GM12878 (cell line): ENCODE measurements at regions not wholly inside any gene's neighbourhood (a gene's known extent, or its start where the extent isn't known, plus 50 kb on each side); places are given as distances from the start of the nearest gene placed in this dataset.

Source experiments
- ATAC-seq: fragments of 200-7000 bp; cut with Tn5 transposase; 3 replicates; pipeline ENCODE4 v1.9.1; 2020; ENCODE audit warnings: mild to moderate bottlenecking, moderate library complexity
- BruUV-seq: library from RNA; stranded (reverse); fragments of 400-500 nt; replicated peaks from 2 replicates; lab custom pipeline; 2021; lab: Mats Ljungman, UMichigan
- CTCF ChIA-PET: fragments of 300-600 bp; sonication (Branson Sonifier 250); formaldehyde crosslinking; extraction: SDS; loops from one replicate; lab custom pipeline; 2021; ENCODE audit warnings: inconsistent platforms; lab: Yijun Ruan, JAX
- POLR2A ChIA-PET: fragments of 350-600 bp; formaldehyde crosslinking; extraction: SDS; loops from one replicate; lab custom pipeline; 2021; ENCODE audit warnings: inconsistent platforms; lab: Charles Lee
- RAD21 ChIA-PET: fragments of 300-600 bp; sonication (Branson Sonifier 250); formaldehyde crosslinking; loops from one replicate; lab custom pipeline; 2023; ENCODE audit warnings: antibody characterized with exemption; ENCODE audit not compliant: unreplicated experiment; lab: Charles Lee
- SMC1A ChIA-PET: fragments of 300-600 bp; sonication (Branson Sonifier 250); formaldehyde crosslinking; loops from one replicate; lab custom pipeline; 2023; ENCODE audit not compliant: unreplicated experiment, uncharacterized antibody; lab: Charles Lee
- DNase-seq: peaks from one replicate; pipeline ENCODE4 v3.0.0-alpha.2; 2011; ENCODE audit warnings: low read depth, low spot score
- FAIRE-seq: peaks from 3 replicates; lab custom pipeline; 2011; peaks lifted over from hg19 to GRCh38; lab: Jason Lieb, UNC
- H2AFZ ChIP-seq: 2 replicates; pipeline ENCODE4 v1.6.0; 2011; ENCODE audit warnings: low read depth, low read length, control low read depth; ENCODE audit not compliant: control insufficient read depth
- H3K27ac ChIP-seq: 2 replicates; pipeline ENCODE4 v1.5.1; 2011; ENCODE audit warnings: control low read depth; ENCODE audit not compliant: control insufficient read depth, insufficient read depth
- H3K27me3 ChIP-seq, 2 experiments: replicated peaks in 1 of 2; 2 replicates each; pipeline versions ENCODE4 v1.6.0 to v1.6.1; 2011; ENCODE audit warnings: low read length in 1 of 2; ENCODE audit not compliant: control insufficient read depth in 2 of 2, insufficient read depth in 2 of 2
- H3K36me3 ChIP-seq, 2 experiments: 2 replicates each; pipeline ENCODE4 v1.5.1; 2011; ENCODE audit warnings: low read length in 1 of 2; ENCODE audit not compliant: control insufficient read depth in 2 of 2, insufficient read depth in 2 of 2
- H3K4me1 ChIP-seq: 2 replicates; pipeline ENCODE4 v1.6.1; 2011; ENCODE audit warnings: mild to moderate bottlenecking, low read length, moderate library complexity, mixed read lengths; ENCODE audit not compliant: control insufficient read depth, insufficient read depth
- H3K4me2 ChIP-seq: 2 replicates; pipeline ENCODE4 v1.6.0; 2011; ENCODE audit warnings: control low read depth; ENCODE audit not compliant: control insufficient read depth, insufficient read depth
- H3K4me3 ChIP-seq: fragments of 200-600 bp; sonication (generic); 2 replicates; pipeline ENCODE4 v1.5.1; 2016
- H3K79me2 ChIP-seq: 2 replicates; pipeline ENCODE4 v1.6.0; 2011; ENCODE audit warnings: low read length; ENCODE audit not compliant: control insufficient read depth, insufficient read depth
- H3K9ac ChIP-seq: 2 replicates; pipeline ENCODE4 v1.8.0; 2011; ENCODE audit warnings: low read length, control low read depth, mixed read lengths; ENCODE audit not compliant: control insufficient read depth, insufficient read depth
- H3K9me3 ChIP-seq: replicated peaks from 3 replicates; pipeline ENCODE4 v1.5.1; 2011; ENCODE audit warnings: mild to moderate bottlenecking, low read length; ENCODE audit not compliant: control insufficient read depth, insufficient read depth
- H4K20me1 ChIP-seq: 2 replicates; pipeline ENCODE4 v1.6.0; 2011; ENCODE audit not compliant: control insufficient read depth, insufficient read depth
- ATF2 ChIP-seq: IDR thresholded peaks from 2 replicates; pipeline ENCODE4 v1.6.1; 2012; ENCODE audit warnings: low read length, inconsistent platforms
- CBFB ChIP-seq: IDR thresholded peaks from 2 replicates; pipeline ENCODE4 v1.6.1; 2016; ENCODE audit warnings: antibody characterized with exemption, low read depth
- CEBPB ChIP-seq, 2 experiments: fragments of 150-350 bp in 1 of 2; IDR thresholded peaks; 2 replicates each; pipeline ENCODE4 v1.6.1; 2012 to 2014; ENCODE audit warnings: low read depth in 2 of 2, low read length in 2 of 2, borderline replicate concordance in 1 of 2, inconsistent platforms in 1 of 2
- E2F4 ChIP-seq: IDR thresholded peaks from 2 replicates; pipeline ENCODE4 v1.6.1; 2012; ENCODE audit warnings: low read depth, low read length, improper control_type of control experiment
- E2F8 ChIP-seq: fragments of 450-650 bp; IDR thresholded peaks from 2 replicates; pipeline ENCODE4 v1.6.1; 2018; ENCODE audit warnings: mild to moderate bottlenecking, low read depth, moderate library complexity; ENCODE audit not compliant: partially characterized antibody
- EGR1 ChIP-seq, 2 experiments: IDR thresholded peaks; 1 replicate in 1 of 2; 2 replicates in 1 of 2; pipeline ENCODE4 v1.6.1; 2011 to 2012; ENCODE audit warnings: low read depth in 2 of 2, low read length in 2 of 2, borderline replicate concordance in 1 of 2, mild to moderate bottlenecking in 1 of 2, moderate library complexity in 1 of 2
- HDGF ChIP-seq: fragments of 450-650 bp; IDR thresholded peaks from 2 replicates; pipeline ENCODE4 v1.6.1; 2016; ENCODE audit warnings: antibody characterized with exemption
- IRF3 ChIP-seq: fragments of 450-650 bp; IDR thresholded peaks from 2 replicates; pipeline ENCODE4 v1.6.1; 2014; ENCODE audit warnings: mild to moderate bottlenecking
- NKRF ChIP-seq: fragments of 450-650 bp; conservative IDR thresholded peaks from 2 replicates; pipeline ENCODE4 v1.6.1; 2017; ENCODE audit warnings: mild to moderate bottlenecking, moderate library complexity
- NR2C2 ChIP-seq: IDR thresholded peaks from 2 replicates; pipeline ENCODE4 v1.6.1; 2011; ENCODE audit warnings: borderline replicate concordance, low read depth; ENCODE audit not compliant: control insufficient read depth, insufficient read length
- PKNOX1 ChIP-seq: fragments of 450-650 bp; IDR thresholded peaks from 2 replicates; pipeline ENCODE4 v1.6.1; 2016; ENCODE audit warnings: mild to moderate bottlenecking
- RAD51 ChIP-seq: fragments of 450-650 bp; IDR thresholded peaks from 2 replicates; pipeline ENCODE4 v1.6.1; 2016; ENCODE audit warnings: moderate library complexity, mild to moderate bottlenecking, inconsistent platforms
- RELA ChIP-seq: fragments of 450-650 bp; IDR thresholded peaks from 2 replicates; pipeline ENCODE4 v1.8.0; 2014; ENCODE audit warnings: borderline replicate concordance; ENCODE audit not compliant: partially characterized antibody
- SUPT20H ChIP-seq: IDR thresholded peaks from 2 replicates; pipeline ENCODE4 v1.6.1; 2011; ENCODE audit warnings: low read depth, mild to moderate bottlenecking, low read length, moderate library complexity, borderline replicate concordance; ENCODE audit not compliant: control insufficient read depth
- in situ Hi-C: fragments of 300-500 bp; cut with MboI; formaldehyde crosslinking; loops from 9 replicates; pipeline ENCODE4 v1.14.3; 2018; ENCODE audit warnings: mixed read lengths
- intact Hi-C: fragments of 100-400 bp; cut with micrococcal nuclease; formaldehyde crosslinking; loops from one replicate; pipeline ENCODE4 v1.14.2; 2022; ENCODE audit not compliant: unreplicated experiment

- no peak overlapping the region for H3K9ac ChIP-seq
- H2AFZ ChIP-seq, result no peak overlapping the region
- intact Hi-C loops, result no loop called here
- ATAC-seq, result no peak
- no peaks in the 10 kb centered on the region for H3K36me3 ChIP-seq
- no peak overlapping the region for H3K27ac ChIP-seq
- BruUV-seq, result no TSS peak
- no peak for DNase-seq
- no peaks in the 10 kb centered on the region for H3K9me3 ChIP-seq
- H3K4me3 ChIP-seq, result no peak overlapping the region
- RAD21 ChIA-PET, result no interaction called here
- SMC1A ChIA-PET, result interaction anchor here (0.7 to 1.1 kb wide), 2 partner anchors 10 to 84 kb away, joined by 3 to 4 read pairs; no protein-coding TSS in a partner anchor
- no peaks in the 10 kb centered on the region for H3K27me3 ChIP-seq
- POLR2A ChIA-PET, result interaction anchor here (0.7 kb wide), 1 partner anchor 1098 kb away, joined by 3 read pairs; no protein-coding TSS in a partner anchor
- no peak for FAIRE-seq
- CTCF ChIA-PET, result interaction anchor here (0.8 kb wide), 1 partner anchor 151 kb away, joined by 3 read pairs; no protein-coding TSS in a partner anchor
- H3K79me2 ChIP-seq, result no peaks in the 10 kb centered on the region
- no peak overlapping the region for H3K4me2 ChIP-seq
- in situ Hi-C loops, result no loop called here
- H3K4me1 ChIP-seq, result no peaks in the 10 kb centered on the region
- H4K20me1 ChIP-seq, result no peaks in the 10 kb centered on the region
- no peak for TF ChIP-seq PKNOX1
- TF ChIP-seq CBFB, result no peak
- TF ChIP-seq HDGF, result no peak
- no peak for TF ChIP-seq RAD51
- TF ChIP-seq NKRF, result no peak
- no peak for TF ChIP-seq IRF3
- no peak for TF ChIP-seq EGR1 (IDR thresholded peaks at IDR 0.05; ENCODE audit: borderline replicate concordance in 1 of 2, low read depth in 2 of 2, low read length in 2 of 2)
- no peak for TF ChIP-seq ATF2
- no peak for TF ChIP-seq NR2C2
- no peak for TF ChIP-seq E2F4
- TF ChIP-seq SUPT20H, result no peak
- no peak for TF ChIP-seq RELA
- no peak for TF ChIP-seq E2F8
- TF ChIP-seq CEBPB (IDR thresholded peaks at IDR 0.05; ENCODE audit: borderline replicate concordance in 1 of 2, low read depth in 2 of 2, low read length in 2 of 2), result no peak
These were observed 140.8 kb upstream of the COL3A1 start for GRCh38 chr2:188833331-188833730.
